A673 (cell line): ENCODE measurements at regions not wholly inside any gene's neighbourhood (a gene's known extent, or its start where the extent isn't known, plus 50 kb on each side); places are given as distances from the start of the nearest gene placed in this dataset.

ENCODE experiments used
- CTCF ChIP-seq: fragments of 300-800, 200-600 bp; sonication (generic); conservative IDR thresholded peaks from 2 replicates; pipeline ENCODE4 v1.5.1; 2017; ENCODE audit warnings: low read depth, mild to moderate bottlenecking, antibody characterized with exemption, low read length, moderate library complexity, mixed read lengths
- EZH2 ChIP-seq: fragments of 200-600 bp; sonication (generic); IDR thresholded peaks from 2 replicates; pipeline ENCODE4 v1.6.1; 2017; ENCODE audit warnings: borderline replicate concordance, low read depth, mild to moderate bottlenecking, mixed read lengths, antibody characterized with exemption, low read length; ENCODE audit not compliant: poor library complexity, severe bottlenecking

- no peak for TF ChIP-seq CTCF
- TF ChIP-seq EZH2: no peak
Observed at GRCh38 chr6:109284675-109285074, 97.6 kb downstream of the CD164 start.
